Breast epithelium (tissue), 3 donors: ENCODE measurements at regions not wholly inside any gene's neighbourhood (a gene's known extent, or its start where the extent isn't known, plus 50 kb on each side); places are given as distances from the start of the nearest gene placed in this dataset.

Experiments used
- POLR2A ChIP-seq: fragments of 450-650 bp; IDR thresholded peaks from one replicate; pipeline ENCODE4 v1.6.1; 2016; ENCODE audit warnings: antibody characterized with exemption, mild to moderate bottlenecking, moderate library complexity
- TF ChIP-seq, protein P1 (sequence below), 3 donors: fragments of 450-650 bp; IDR thresholded peaks; one replicate each; pipeline ENCODE4 v1.5.1; 2016 to 2017; ENCODE audit warnings: antibody characterized with exemption in 3 of 3, mild to moderate bottlenecking in 3 of 3, moderate library complexity in 3 of 3

DNA sequence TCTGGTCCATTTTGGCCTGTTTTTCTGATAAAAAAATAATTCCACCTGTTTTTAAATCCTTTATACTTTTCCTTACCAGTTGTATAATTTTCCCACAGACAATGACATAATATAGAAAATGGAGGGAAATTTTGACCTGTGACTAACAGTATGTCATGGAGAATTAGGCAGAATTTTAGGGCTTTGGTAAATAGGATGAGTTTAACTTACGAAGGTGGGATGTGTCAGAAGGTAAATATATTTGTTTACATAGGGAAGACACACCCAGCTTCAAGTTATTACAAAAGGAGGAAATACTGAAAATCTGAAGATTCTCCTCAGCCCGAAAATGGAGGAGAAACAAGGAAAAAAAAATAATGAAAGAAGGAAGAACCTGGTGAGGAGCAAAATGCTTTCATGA, 64.6 kb upstream of the PPP3CA start:
- TF ChIP-seq POLR2A = no peak
- TF ChIP-seq, protein P1, sequence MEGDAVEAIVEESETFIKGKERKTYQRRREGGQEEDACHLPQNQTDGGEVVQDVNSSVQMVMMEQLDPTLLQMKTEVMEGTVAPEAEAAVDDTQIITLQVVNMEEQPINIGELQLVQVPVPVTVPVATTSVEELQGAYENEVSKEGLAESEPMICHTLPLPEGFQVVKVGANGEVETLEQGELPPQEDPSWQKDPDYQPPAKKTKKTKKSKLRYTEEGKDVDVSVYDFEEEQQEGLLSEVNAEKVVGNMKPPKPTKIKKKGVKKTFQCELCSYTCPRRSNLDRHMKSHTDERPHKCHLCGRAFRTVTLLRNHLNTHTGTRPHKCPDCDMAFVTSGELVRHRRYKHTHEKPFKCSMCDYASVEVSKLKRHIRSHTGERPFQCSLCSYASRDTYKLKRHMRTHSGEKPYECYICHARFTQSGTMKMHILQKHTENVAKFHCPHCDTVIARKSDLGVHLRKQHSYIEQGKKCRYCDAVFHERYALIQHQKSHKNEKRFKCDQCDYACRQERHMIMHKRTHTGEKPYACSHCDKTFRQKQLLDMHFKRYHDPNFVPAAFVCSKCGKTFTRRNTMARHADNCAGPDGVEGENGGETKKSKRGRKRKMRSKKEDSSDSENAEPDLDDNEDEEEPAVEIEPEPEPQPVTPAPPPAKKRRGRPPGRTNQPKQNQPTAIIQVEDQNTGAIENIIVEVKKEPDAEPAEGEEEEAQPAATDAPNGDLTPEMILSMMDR (IDR thresholded peaks at IDR 0.05) = no peak
